HG02852 (cell line): ENCODE measurements at regions not wholly inside any gene's neighbourhood (a gene's known extent, or its start where the extent isn't known, plus 50 kb on each side); places are given as distances from the start of the nearest gene placed in this dataset.

Experiments
- ATAC-seq: cut with Tn5 transposase; IDR thresholded peaks from one replicate; pipeline ENCODE4 v1.9.1; 2021; ENCODE audit warnings: mild to moderate bottlenecking, moderate library complexity; ENCODE audit not compliant: unreplicated experiment

GRCh38 chr12:115474539-115475353 lies 790.8 kb upstream of the TBX3 start:
- no peak for ATAC-seq

- ATAC-seq, result no peak
Observed at GRCh38 chr12:115473257-115473956, 789.4 kb upstream of the TBX3 start.

- no peak for ATAC-seq
Observed at GRCh38 chr12:115472852-115473251, 788.9 kb upstream of the TBX3 start.

- no peak for ATAC-seq
Observed at GRCh38 chr12:115470977-115471376, 787.0 kb upstream of the TBX3 start.

GRCh38 chr12:115470526-115470925 lies 786.6 kb upstream of the TBX3 start:
- no peak for ATAC-seq

- no peak for ATAC-seq
Observed at GRCh38 chr12:115468087-115468510, 784.1 kb upstream of the TBX3 start.

- no peak for ATAC-seq
Observed at GRCh38 chr12:115467531-115467930, 783.6 kb upstream of the TBX3 start.

GRCh38 chr12:115466076-115466475 lies 782.1 kb upstream of the TBX3 start:
- ATAC-seq, result no peak

GRCh38 chr12:115464661-115465060 lies 780.7 kb upstream of the TBX3 start:
- ATAC-seq, result no peak

- no peak for ATAC-seq
Observed at GRCh38 chr12:115464111-115464581, 780.2 kb upstream of the TBX3 start.

GRCh38 chr12:115461401-115461800 lies 777.4 kb upstream of the TBX3 start:
- ATAC-seq, result no peak

- no peak for ATAC-seq
Observed at GRCh38 chr12:115457798-115458197, 773.8 kb upstream of the TBX3 start.

- ATAC-seq, result no peak
Observed at GRCh38 chr12:115456946-115457689, 773.1 kb upstream of the TBX3 start.

- ATAC-seq, result no peak
Observed at GRCh38 chr12:115455268-115455681, 771.3 kb upstream of the TBX3 start.

- ATAC-seq, result no peak
Observed at GRCh38 chr12:115452751-115453281, 768.8 kb upstream of the TBX3 start.

GRCh38 chr12:115451780-115452736 lies 768.1 kb upstream of the TBX3 start:
- peak; percentile 60 for ATAC-seq

- ATAC-seq, result no peak
Observed at GRCh38 chr12:115451151-115451779, 767.3 kb upstream of the TBX3 start.

GRCh38 chr12:115450710-115451109 lies 766.7 kb upstream of the TBX3 start:
- no peak for ATAC-seq

GRCh38 chr12:115450017-115450416 lies 766.0 kb upstream of the TBX3 start:
- no peak for ATAC-seq

GRCh38 chr12:115449526-115449925 lies 765.6 kb upstream of the TBX3 start:
- ATAC-seq, result no peak
